Breast epithelium (tissue), 4 donors: ENCODE measurements at regions not wholly inside any gene's neighbourhood (a gene's known extent, or its start where the extent isn't known, plus 50 kb on each side); places are given as distances from the start of the nearest gene placed in this dataset.

ENCODE experiments used
- DNase-seq, 2 donors: peaks; one replicate each; pipeline ENCODE4 v3.0.0-alpha.2; 2019; ENCODE audit warnings: low spot score in 2 of 2
- H3K27ac ChIP-seq, 2 donors: fragments of 200-600 bp; sonication (generic) in 1 of 2; one replicate each; pipeline ENCODE4 v1.5.1; 2016 to 2019; ENCODE audit warnings: mild to moderate bottlenecking in 1 of 2
- H3K27me3 ChIP-seq, 2 donors: fragments of 200-600 bp; sonication (generic) in 1 of 2; one replicate each; pipeline versions ENCODE4 v1.5.1 to v1.6.0; 2017 to 2019; ENCODE audit warnings: control low read depth in 1 of 2, mild to moderate bottlenecking in 1 of 2
- H3K36me3 ChIP-seq: fragments of 200-600 bp; one replicate; pipeline ENCODE4 v1.5.1; 2019
- H3K4me1 ChIP-seq, 2 donors: fragments of 200-600 bp; sonication (generic); one replicate each; pipeline ENCODE4 v1.5.1; 2016 to 2019; ENCODE audit warnings: control low read depth in 1 of 2
- H3K4me3 ChIP-seq, 3 donors: fragments of 200-600 bp; sonication (generic); 1 replicate in 2 of 3; 2 replicates in 1 of 3; pipeline ENCODE4 v1.5.1; 2016 to 2019; ENCODE audit warnings: mild to moderate bottlenecking in 3 of 3, moderate library complexity in 2 of 3
- H3K9me3 ChIP-seq, 2 donors: fragments of 200-600 bp; sonication (generic) in 1 of 2; one replicate each; pipeline ENCODE4 v1.5.1; 2016 to 2019; ENCODE audit warnings: control low read depth in 1 of 2
- CTCF ChIP-seq, 3 donors: fragments of 450-650 bp; IDR thresholded peaks; one replicate each; pipeline ENCODE4 v1.5.1; 2016 to 2017; ENCODE audit warnings: antibody characterized with exemption in 3 of 3, mild to moderate bottlenecking in 3 of 3, moderate library complexity in 3 of 3
- POLR2A ChIP-seq: fragments of 450-650 bp; IDR thresholded peaks from one replicate; pipeline ENCODE4 v1.6.1; 2016; ENCODE audit warnings: antibody characterized with exemption, mild to moderate bottlenecking, moderate library complexity
- POLR2AphosphoS5 ChIP-seq, 3 donors: sonication (generic); formaldehyde crosslinking; IDR thresholded peaks; one replicate each; pipeline ENCODE4 v1.6.1; 2017; ENCODE audit warnings: antibody characterized with exemption in 3 of 3
- intact Hi-C: fragments of 100-400 bp; cut with DNase I; formaldehyde crosslinking; loops from one replicate; pipeline ENCODE4 v1.15.1; 2023; ENCODE audit warnings: low total_unique reads

DNA sequence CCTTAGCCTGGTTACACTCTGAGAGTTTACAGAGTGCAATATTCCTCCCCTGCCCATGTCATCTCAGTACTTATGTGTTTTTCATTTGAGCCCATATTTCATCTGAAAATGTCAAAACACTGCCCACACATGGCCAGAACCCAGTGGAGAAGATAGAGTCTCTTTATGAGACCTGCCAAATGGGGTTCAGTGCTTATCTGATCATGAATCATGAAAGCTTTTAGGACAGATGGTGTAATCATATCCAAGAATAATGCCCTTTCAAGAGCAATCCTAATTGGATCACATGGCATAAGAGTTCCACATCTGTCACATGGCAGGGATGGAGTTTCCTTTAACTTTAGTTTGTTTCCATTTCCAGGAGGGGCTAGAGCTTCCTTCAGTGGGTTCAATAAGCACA is 77.2 kb upstream of the AGBL1 start:
- Histone ChIP-seq H3K36me3 (no peaks in the 10 kb centered on the region), H3K27me3 (peaks cover 0 to 6% of the 10 kb centered on the region in 2 donors), H3K9me3 (no peaks in the 10 kb centered on the region), H3K4me1 (no peaks in the 10 kb centered on the region), H3K27ac (no peak overlapping the region), H3K4me3 (no peak overlapping the region)
- intact Hi-C loops: no loop called here
- no peak for DNase-seq
- TF ChIP-seq POLR2AphosphoS5 (IDR thresholded peaks at IDR 0.05) (no peak), CTCF (IDR thresholded peaks at IDR 0.05) (no peak), POLR2A (no peak)

- DNase-seq: no peak
- TF ChIP-seq POLR2A: no peak
- TF ChIP-seq CTCF (IDR thresholded peaks at IDR 0.05): no peak
- TF ChIP-seq POLR2AphosphoS5 (IDR thresholded peaks at IDR 0.05): no peak
- no peaks in the 10 kb centered on the region for H3K36me3 ChIP-seq
- H3K9me3 ChIP-seq: no peaks in the 10 kb centered on the region
- no peak overlapping the region for H3K4me3 ChIP-seq
- intact Hi-C loops: no loop called here
- peaks cover 0 to 6% of the 10 kb centered on the region in 2 donors for H3K27me3 ChIP-seq
- H3K4me1 ChIP-seq: no peaks in the 10 kb centered on the region
- H3K27ac ChIP-seq: no peak overlapping the region
Observed at GRCh38 chr15:86004061-86004460, 75.6 kb upstream of the AGBL1 start.

DNA sequence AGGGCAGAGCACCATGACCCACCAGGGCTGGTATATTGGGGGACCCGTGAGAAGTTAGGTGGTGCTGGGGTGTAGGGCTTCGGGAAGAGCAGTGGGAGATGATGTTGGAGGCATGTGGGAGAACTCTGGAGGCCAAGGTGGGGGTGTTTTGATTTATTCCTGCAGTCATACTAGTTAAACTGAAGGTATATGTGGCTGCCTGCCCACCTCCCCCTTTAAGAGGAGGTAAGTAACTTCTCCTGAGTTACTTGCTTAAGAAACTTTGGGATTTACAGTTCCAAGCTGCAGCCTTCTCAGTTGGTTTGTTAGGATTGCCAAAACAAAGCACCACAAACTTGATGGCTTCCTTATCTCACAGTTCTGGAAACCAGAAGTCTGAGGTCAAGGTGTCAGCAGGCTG is 73.1 kb upstream of the AGBL1 start:
- intact Hi-C loops: no loop called here
- no peaks in the 10 kb centered on the region for H3K36me3 ChIP-seq
- no peaks in the 10 kb centered on the region for H3K4me1 ChIP-seq
- DNase-seq: no peak
- no peak overlapping the region for H3K27ac ChIP-seq
- no peaks in the 10 kb centered on the region for H3K9me3 ChIP-seq
- peaks cover 0 to 6% of the 10 kb centered on the region in 2 donors for H3K27me3 ChIP-seq
- H3K4me3 ChIP-seq: no peak overlapping the region
- TF ChIP-seq POLR2AphosphoS5 (IDR thresholded peaks at IDR 0.05) (no peak), CTCF (IDR thresholded peaks at IDR 0.05) (no peak), POLR2A (no peak)

DNA sequence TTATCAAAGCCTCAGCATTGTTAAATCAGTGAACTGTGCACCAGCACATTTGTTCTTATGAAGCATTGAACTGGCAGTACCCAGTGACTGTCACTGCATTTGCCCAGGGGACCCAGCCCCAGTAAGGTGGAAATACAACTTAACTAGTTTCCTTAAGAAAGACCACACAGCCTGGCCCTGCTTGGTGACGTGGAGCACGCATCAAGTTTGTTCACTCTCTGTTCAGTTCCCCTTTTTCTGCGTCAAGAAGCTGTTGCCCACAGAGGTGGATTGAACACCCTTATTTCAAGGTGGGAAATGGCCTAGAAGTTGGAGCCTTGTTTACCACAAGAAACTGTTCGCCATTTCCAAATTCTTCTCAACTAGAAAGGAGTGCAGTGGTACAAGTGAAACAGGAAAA is 69.9 kb upstream of the AGBL1 start:
- intact Hi-C loops: no loop called here
- Histone ChIP-seq H3K9me3 (no peaks in the 10 kb centered on the region), H3K4me3 (no peak overlapping the region), H3K36me3 (no peaks in the 10 kb centered on the region), H3K4me1 (no peaks in the 10 kb centered on the region), H3K27ac (no peak overlapping the region), H3K27me3 (no peaks in the 10 kb centered on the region)
- DNase-seq: no peak
- no peak for TF ChIP-seq POLR2A
- no peak for TF ChIP-seq POLR2AphosphoS5 (IDR thresholded peaks at IDR 0.05)
- no peak for TF ChIP-seq CTCF (IDR thresholded peaks at IDR 0.05)

DNA sequence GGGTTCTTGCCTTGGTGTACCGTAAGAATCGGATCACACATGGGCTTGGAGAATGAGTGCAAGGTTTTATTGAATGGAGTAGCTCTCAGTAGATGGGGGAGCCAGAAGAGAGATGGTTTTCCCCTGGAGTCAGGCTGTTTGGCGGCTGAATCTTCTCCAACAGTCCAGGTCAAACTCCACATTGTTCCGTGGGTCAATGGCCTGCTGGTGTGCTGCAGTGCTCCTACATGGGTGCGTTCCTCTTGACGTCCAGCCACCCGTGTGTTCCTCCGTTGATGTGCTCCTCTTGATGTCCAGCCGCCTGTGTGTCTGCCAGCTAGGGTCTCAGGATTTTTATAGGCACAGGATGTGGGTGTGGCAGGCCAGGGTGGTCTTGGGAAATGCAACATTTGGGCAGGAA is 69.3 kb upstream of the AGBL1 start:
- Histone ChIP-seq H3K4me1 (no peaks in the 10 kb centered on the region), H3K4me3 (no peak overlapping the region), H3K27ac (no peak overlapping the region), H3K36me3 (no peaks in the 10 kb centered on the region), H3K27me3 (no peaks in the 10 kb centered on the region), H3K9me3 (no peaks in the 10 kb centered on the region)
- intact Hi-C loops: no loop called here
- TF ChIP-seq POLR2AphosphoS5 (IDR thresholded peaks at IDR 0.05): no peak
- no peak for TF ChIP-seq POLR2A
- TF ChIP-seq CTCF (IDR thresholded peaks at IDR 0.05): no peak
- DNase-seq: no peak
